CD4-positive, alpha-beta T cell treated with Interleukin-21 for 1 hour (primary cell): ENCODE measurements at regions not wholly inside any gene's neighbourhood (a gene's known extent, or its start where the extent isn't known, plus 50 kb on each side); places are given as distances from the start of the nearest gene placed in this dataset.
"Not testable (repeated sequence)": the region's sequence is repeated elsewhere in the genome, so short reads cannot be mapped to it uniquely, and the experiment has no call there.

ENCODE experiments used
- DNase-seq: peaks from one replicate; pipeline ENCODE4 v3.0.0-alpha.2; 2020

DNA sequence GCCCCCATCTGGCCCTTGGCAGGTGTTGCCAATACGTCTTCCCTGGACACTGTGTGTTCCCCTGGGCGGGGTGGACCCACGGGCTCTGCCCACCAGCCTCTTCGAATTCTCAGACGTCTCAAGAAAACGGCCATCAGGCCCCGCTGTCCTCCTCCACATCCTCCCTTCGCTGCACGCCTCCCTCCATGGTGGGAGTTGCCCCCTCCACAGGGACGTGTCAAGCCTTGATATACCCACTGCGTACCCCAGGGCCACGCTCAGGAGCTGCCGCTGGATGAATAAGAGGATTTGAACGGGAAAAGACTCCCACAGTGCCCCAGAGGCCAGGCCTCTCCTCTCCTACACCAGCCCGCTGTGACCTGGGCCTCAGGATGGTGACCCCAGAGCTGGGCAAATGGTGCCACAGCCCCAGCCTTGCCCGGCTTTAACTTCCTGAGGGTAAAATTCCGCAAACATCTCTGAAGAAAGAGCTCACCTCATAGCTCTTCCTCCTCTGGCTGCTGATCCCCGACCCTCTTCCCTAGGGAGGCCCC is 399.3 kb upstream of the MYT1L start:
- DNase-seq, result no peak

DNA sequence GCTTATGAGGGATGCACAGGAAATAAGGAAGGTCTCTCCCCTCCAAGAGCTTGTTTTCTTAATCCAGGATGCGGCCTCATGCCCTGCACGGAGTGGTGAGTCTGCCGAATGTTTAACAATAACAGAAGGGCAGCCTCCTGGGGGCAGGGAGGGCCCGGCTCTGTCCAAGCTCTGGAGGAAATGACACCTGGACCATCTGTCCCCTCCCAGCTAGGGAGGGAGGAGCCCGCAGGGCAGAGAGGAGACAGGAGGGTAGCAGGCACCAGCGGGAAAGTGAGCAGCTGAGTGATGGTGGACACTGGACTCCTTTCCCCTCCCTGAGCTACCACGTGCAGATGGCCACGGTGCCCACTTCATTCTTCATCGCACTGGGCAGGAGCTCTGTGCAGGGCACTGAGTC is 398.2 kb upstream of the MYT1L start:
- DNase-seq, result no peak

GRCh38 chr2:2728635-2729034 is 397.6 kb upstream of the MYT1L start:
- DNase-seq, result no peak

DNA sequence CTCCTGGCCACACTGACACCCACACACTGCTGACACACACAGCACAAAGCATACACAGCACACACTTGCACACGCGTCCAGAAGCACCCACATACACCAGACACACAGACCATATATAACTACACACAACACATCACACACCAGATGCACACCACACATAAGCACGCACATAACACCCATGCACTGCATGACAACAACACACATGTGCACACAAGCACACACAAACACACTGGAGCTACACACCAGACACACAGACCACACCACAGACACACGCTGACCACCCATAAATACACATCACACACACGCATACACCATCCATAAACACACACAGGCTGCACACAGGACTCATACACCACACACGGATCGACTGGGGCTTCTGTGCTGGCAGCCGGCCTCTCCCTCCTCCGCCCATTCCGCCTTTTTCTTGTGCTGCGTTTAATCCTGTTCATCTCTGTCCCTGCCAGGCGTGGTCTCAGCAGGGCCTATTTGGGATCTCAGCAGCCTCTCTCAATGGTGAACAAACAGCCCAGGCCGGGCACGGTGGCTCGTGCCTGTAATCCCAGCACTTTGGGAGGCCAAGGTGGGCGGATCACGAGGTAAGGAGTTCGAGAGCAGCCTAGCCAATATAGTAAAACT is 396.9 kb upstream of the MYT1L start:
- no peak for DNase-seq

GRCh38 chr2:2726163-2726562 is 395.1 kb upstream of the MYT1L start:
- DNase-seq, result no peak

- no peak for DNase-seq
Observed at GRCh38 chr2:2723064-2723463, 392.0 kb upstream of the MYT1L start.

DNA sequence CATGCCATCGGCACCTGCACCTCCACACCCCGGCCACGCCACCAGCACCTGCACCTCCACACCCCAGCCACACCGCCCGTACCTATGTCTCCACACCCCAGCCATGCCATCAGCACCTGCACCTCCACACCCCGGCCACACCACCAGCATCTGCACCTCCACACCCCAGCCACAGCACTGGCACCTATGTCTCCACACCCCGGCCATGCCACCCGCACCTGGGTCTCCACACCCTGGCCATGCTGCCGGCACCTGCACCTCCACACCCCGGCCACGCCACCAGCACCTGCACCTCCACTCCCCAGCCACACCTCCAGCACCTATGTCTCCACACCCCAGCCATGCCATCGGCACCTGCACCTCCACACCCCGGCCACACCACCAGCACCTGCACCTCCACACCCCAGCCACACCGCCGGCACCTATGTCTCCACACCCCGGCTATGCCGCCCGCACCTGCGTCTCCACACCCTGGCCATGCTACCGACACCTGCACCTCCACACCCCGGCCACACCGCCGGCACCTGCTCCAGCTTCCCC is 390.3 kb upstream of the MYT1L start:
- DNase-seq, result no peak

GRCh38 chr2:2720806-2721205 is 389.7 kb upstream of the MYT1L start:
- not testable (repeated sequence) for DNase-seq

GRCh38 chr2:2720351-2720750 is 389.3 kb upstream of the MYT1L start:
- DNase-seq, result no peak

DNA sequence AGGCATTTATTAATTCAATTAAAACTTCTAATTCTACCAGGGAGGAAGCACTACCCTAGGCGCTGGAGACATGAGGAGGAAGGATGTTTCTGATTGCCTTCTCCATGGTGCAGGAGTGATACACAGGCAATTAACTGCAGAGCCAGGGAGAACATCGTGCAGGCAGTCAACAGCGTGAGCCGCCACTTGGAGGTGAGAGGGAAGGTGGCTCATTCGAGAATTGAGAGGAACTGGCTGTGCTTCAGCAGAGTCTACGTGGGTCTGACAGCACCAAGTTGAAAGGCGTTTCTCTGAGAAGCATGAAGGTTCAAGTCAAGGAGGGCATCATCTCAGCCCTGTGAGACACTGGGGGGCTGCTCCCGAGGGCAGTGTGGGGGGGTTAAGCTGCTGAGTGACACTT is 388.7 kb upstream of the MYT1L start:
- DNase-seq, result no peak

DNA sequence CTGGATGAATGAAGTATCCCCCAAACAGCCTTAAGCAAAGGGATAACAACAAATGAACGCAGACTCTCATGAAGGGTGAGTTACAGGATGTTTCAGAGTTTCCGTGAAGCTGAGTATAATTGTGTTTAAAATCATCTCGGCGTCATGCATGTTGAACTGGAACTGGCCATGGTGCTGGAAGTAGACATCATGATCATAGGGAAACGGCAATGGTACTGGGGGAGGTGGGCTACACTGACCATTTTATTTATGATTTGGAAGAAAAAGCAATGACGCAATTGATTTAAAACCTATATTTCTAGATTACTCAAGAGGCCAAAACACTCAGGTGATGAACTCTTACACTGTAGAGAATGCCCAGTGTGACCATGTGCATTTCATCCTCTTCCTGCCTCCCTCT is 387.9 kb upstream of the MYT1L start:
- no peak for DNase-seq

GRCh38 chr2:2717406-2717805 is 386.3 kb upstream of the MYT1L start:
- no peak for DNase-seq

DNA sequence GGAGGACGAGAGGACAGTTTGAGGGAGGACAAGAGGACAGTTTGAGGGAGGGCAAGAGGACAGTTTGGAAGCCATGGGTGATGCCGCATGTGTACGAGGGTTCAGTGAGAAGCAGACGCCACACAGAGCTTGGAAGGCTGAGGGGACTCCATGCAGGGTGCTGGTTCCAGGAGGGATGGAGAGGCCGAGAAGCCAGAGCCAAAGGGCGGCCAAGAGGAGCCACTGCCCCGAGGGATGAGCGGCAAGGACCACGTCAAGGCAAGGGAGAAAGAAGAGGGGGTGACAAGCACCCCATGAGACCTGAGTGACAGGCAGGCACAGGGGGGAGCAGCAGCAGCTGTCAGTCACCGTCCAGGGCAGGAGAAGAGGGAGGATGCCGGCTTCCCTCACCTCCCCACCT is 385.7 kb upstream of the MYT1L start:
- DNase-seq, result no peak

- no peak for DNase-seq
Observed at GRCh38 chr2:2715036-2715818, 384.2 kb upstream of the MYT1L start.

DNA sequence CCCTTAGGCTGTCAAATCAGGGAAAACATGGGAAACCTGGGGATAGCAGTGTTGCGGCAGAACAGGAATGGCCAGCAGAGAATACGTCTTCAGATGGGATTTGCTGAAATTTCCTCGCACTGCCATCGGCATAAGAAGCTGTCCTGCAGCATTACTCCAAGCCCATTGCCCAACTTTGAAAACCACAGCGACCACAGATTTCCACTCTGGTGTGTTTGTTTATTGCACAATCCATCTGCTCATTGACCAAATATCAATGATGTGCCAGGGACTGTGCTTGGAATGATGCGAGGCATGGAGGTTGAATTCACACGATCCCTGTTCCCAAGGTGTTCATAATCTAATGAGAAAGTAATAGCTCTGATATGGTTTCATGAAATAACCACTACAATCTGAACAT is 383.3 kb upstream of the MYT1L start:
- DNase-seq, result no peak

GRCh38 chr2:2709431-2709770 is 378.3 kb upstream of the MYT1L start:
- no peak for DNase-seq

GRCh38 chr2:2708575-2709430 is 377.7 kb upstream of the MYT1L start:
- DNase-seq, result no peak

DNA sequence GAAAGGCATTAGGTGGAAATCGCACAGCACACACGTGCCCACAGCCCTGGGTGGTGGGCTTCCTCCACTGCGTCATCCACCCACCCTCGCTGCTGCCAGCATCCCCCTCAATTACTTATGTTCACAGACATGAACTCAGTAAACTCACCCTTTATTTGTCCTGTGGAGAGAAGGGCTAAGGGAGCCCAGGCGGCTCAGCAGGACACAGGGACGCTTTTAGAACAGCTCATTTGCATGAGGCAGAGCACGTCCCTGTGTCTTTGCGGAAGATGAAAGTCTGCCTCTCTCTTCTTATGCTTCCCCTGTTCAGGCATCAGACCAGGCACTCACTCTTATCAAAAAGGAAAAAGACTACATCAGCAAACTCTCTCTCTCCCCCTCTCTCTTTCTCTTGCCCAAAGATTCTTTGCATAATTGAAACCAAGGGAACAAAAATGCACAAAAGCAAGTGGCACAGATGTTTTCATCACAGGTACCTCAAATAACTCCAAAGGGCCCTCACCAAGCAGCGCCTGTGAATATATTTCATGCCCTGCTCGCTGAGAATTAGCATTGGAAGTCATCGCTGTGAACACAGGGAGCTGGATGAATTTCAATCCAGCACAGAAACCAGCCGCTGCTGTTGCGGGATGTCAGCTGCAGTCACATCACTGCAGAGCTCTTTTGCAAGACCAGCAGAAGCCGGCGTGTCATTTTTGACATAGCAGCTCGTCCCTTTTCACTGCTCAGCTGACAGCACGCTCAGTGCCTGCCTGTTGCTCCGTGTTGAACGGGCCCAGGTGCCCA is 376.3 kb upstream of the MYT1L start:
- no peak for DNase-seq

- DNase-seq, result no peak
Observed at GRCh38 chr2:2706306-2706705, 375.2 kb upstream of the MYT1L start.

- no peak for DNase-seq
Observed at GRCh38 chr2:2705871-2706270, 374.8 kb upstream of the MYT1L start.

GRCh38 chr2:2704428-2705090 is 373.5 kb upstream of the MYT1L start:
- DNase-seq, result no peak
